ENCODE measurements at regions not wholly inside any gene's neighbourhood (a gene's known extent, or its start where the extent isn't known, plus 50 kb on each side); places are given as distances from the start of the nearest gene placed in this dataset.

DNA sequence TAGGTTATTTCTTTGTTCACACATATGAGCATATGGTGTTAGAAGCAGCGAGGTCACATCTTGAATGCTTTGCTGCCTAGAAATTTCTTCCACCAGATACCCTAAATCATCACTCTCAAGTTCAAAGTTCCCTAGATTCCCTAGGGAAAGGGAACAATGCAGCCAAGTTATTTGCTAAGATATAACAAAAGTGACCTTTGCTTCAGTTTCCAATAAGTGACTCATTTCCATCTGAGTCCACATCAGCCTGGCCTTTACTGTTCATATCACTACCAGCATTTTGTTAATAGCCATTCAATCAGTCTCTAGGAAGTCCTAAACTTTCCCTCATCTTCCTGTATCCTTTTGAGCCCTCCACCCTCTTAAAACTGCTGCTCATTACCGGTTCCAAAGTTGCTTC is 1502.5 kb downstream of the KCNT2 start:
- no peak for TF ChIP-seq CTCF (IDR thresholded peaks at IDR 0.05; ENCODE audit: insufficient read depth, low read depth, low read length, missing control alignments)
- H3K4me3 ChIP-seq (ENCODE audit: low read depth, low read length): no peak overlapping the region
- no peak for DNase-seq (ENCODE audit: low read depth)

GRCh38 chr1:195105281-195105680 is 1503.0 kb downstream of the KCNT2 start:
- TF ChIP-seq CTCF (IDR thresholded peaks at IDR 0.05; ENCODE audit: insufficient read depth, low read depth, low read length, missing control alignments): peak; percentile 29
- no peak overlapping the region for H3K4me3 ChIP-seq (ENCODE audit: low read depth, low read length)
- DNase-seq (ENCODE audit: low read depth): peak; percentile 5

DNA sequence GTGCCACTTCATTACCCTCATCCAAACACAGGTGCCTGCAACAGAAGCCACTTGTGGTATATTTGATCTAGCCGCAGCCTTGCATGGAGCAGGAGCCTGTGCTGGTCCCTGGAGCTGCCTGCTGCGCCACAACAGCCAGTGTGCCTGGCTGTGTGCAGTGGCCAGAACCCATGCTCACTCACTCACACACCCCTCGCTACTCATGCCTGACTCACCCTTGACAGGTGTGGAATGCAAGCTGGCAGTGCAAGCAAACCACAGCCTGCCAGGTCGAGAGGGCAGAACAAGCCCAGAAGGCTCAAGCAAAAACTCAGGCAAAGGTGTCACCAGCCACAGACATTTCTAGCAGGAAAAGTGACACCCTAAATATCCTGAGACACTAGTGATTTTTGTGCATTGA is 1510.9 kb downstream of the KCNT2 start:
- H3K4me3 ChIP-seq (ENCODE audit: low read depth, low read length): no peak overlapping the region
- no peak for DNase-seq (ENCODE audit: low read depth)
- TF ChIP-seq CTCF (IDR thresholded peaks at IDR 0.05; ENCODE audit: insufficient read depth, low read depth, low read length, missing control alignments): no peak

GRCh38 chr1:195096051-195096521 is 1512.2 kb downstream of the KCNT2 start:
- no peak overlapping the region for H3K4me3 ChIP-seq (ENCODE audit: low read depth, low read length)
- no peak for TF ChIP-seq CTCF (IDR thresholded peaks at IDR 0.05; ENCODE audit: insufficient read depth, low read depth, low read length, missing control alignments)
- DNase-seq (ENCODE audit: low read depth): no peak

- TF ChIP-seq CTCF (IDR thresholded peaks at IDR 0.05; ENCODE audit: insufficient read depth, low read depth, low read length, missing control alignments): no peak
- H3K4me3 ChIP-seq (ENCODE audit: low read depth, low read length): no peak overlapping the region
- no peak for DNase-seq (ENCODE audit: low read depth)
Measured at GRCh38 chr1:195085196-195085595, 1523.0 kb downstream of the KCNT2 start.

DNA sequence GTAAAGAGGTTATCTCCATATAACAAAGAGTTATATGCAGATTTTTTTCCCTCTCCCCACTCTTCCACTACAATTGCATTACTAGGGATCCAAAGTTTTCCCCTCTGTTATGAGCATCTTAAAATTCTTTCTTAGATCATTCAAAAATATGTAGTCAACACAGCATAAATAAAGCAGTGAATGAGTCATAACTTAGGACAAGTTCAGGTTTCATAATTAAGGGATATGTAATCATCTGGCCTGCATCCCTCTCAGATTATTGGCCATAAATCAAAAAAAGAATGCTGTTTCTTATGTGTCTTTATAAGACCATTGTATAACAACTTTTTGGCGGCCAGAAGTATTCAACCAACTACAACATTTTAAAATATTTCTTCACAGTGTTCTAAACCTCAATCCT is 1526.1 kb downstream of the KCNT2 start:
- DNase-seq (ENCODE audit: low read depth): no peak
- TF ChIP-seq CTCF (IDR thresholded peaks at IDR 0.05; ENCODE audit: insufficient read depth, low read depth, low read length, missing control alignments): no peak
- no peak overlapping the region for H3K4me3 ChIP-seq (ENCODE audit: low read depth, low read length)

- no peak for TF ChIP-seq CTCF (IDR thresholded peaks at IDR 0.05; ENCODE audit: insufficient read depth, low read depth, low read length, missing control alignments)
- H3K4me3 ChIP-seq (ENCODE audit: low read depth, low read length): no peak overlapping the region
- DNase-seq (ENCODE audit: low read depth): no peak
Measured at GRCh38 chr1:195076682-195077081, 1531.6 kb downstream of the KCNT2 start.
